Neural crest cell (in vitro differentiated cells): ENCODE measurements at regions not wholly inside any gene's neighbourhood (a gene's known extent, or its start where the extent isn't known, plus 50 kb on each side); places are given as distances from the start of the nearest gene placed in this dataset.
"Not testable (repeated sequence)": the region's sequence is repeated elsewhere in the genome, so short reads cannot be mapped to it uniquely, and the experiment has no call there.

ENCODE experiments used
- DNase-seq: peaks from one replicate; pipeline ENCODE4 v3.0.0; 2021; ENCODE audit warnings: low read depth, mixed read lengths, low spot score
- H3K27ac Mint-ChIP-seq: one replicate; pipeline ENCODE4 v1.8.0; 2021; ENCODE audit warnings: mild to moderate bottlenecking, mixed read lengths; ENCODE audit not compliant: unreplicated experiment
- H3K27me3 Mint-ChIP-seq: 2 replicates; pipeline ENCODE4 v1.8.0; 2021; ENCODE audit warnings: low read depth, mild to moderate bottlenecking, mixed read lengths
- H3K36me3 Mint-ChIP-seq: 2 replicates; pipeline ENCODE4 v1.8.0; 2021; ENCODE audit warnings: low read depth, mild to moderate bottlenecking, mixed read lengths
- H3K4me1 Mint-ChIP-seq: 2 replicates; pipeline ENCODE4 v1.8.0; 2021; ENCODE audit warnings: mixed read lengths
- H3K4me3 Mint-ChIP-seq: one replicate; pipeline ENCODE4 v1.8.0; 2021; ENCODE audit warnings: mild to moderate bottlenecking, mixed read lengths
- H3K9me3 Mint-ChIP-seq: 2 replicates; pipeline ENCODE4 v1.8.0; 2021; ENCODE audit warnings: mixed read lengths
- CTCF ChIP-seq: fragments of 200-600 bp; sonication (generic); conservative IDR thresholded peaks from 2 replicates; pipeline ENCODE4 v1.5.0; 2021; ENCODE audit warnings: antibody characterized with exemption, mild to moderate bottlenecking

GRCh38 chr6:106745824-106746582 is 116.6 kb downstream of the QRSL1 start:
- Mint-ChIP-seq H3K4me1 (peaks cover 9% of the 10 kb centered on the region), H3K4me3 (no peak overlapping the region), H3K27ac (no peak overlapping the region), H3K9me3 (peaks cover 12% of the 10 kb centered on the region), H3K36me3 (no peaks in the 10 kb centered on the region), H3K27me3 (no peaks in the 10 kb centered on the region)
- DNase-seq: no peak
- no peak for TF ChIP-seq CTCF

- H3K36me3 Mint-ChIP-seq: no peaks in the 10 kb centered on the region
- no peak for TF ChIP-seq CTCF
- H3K27me3 Mint-ChIP-seq: no peaks in the 10 kb centered on the region
- H3K9me3 Mint-ChIP-seq: peaks cover 12% of the 10 kb centered on the region
- DNase-seq: no peak
- H3K4me1 Mint-ChIP-seq: peaks cover 9% of the 10 kb centered on the region
- no peak overlapping the region for H3K27ac Mint-ChIP-seq
- H3K4me3 Mint-ChIP-seq: no peak overlapping the region
These were observed 115.9 kb downstream of the QRSL1 start for GRCh38 chr6:106745197-106745770.

GRCh38 chr6:106744781-106745180 is 115.4 kb downstream of the QRSL1 start:
- peaks cover 12% of the 10 kb centered on the region for H3K9me3 Mint-ChIP-seq
- H3K36me3 Mint-ChIP-seq: no peaks in the 10 kb centered on the region
- H3K27me3 Mint-ChIP-seq: no peaks in the 10 kb centered on the region
- H3K27ac Mint-ChIP-seq: no peak overlapping the region
- H3K4me3 Mint-ChIP-seq: no peak overlapping the region
- TF ChIP-seq CTCF: no peak
- peaks cover 9% of the 10 kb centered on the region for H3K4me1 Mint-ChIP-seq
- no peak for DNase-seq

GRCh38 chr6:106744029-106744428 is 114.7 kb downstream of the QRSL1 start:
- H3K36me3 Mint-ChIP-seq, H3K27me3 Mint-ChIP-seq, H3K4me3 Mint-ChIP-seq, DNase-seq, H3K4me1 Mint-ChIP-seq, H3K27ac Mint-ChIP-seq: not testable (repeated sequence)
- H3K9me3 Mint-ChIP-seq: peaks cover 12% of the 10 kb centered on the region

GRCh38 chr6:106743612-106744011 is 114.2 kb downstream of the QRSL1 start:
- Mint-ChIP-seq H3K27ac (no peak overlapping the region), H3K9me3 (peaks cover 12% of the 10 kb centered on the region), H3K27me3 (no peaks in the 10 kb centered on the region), H3K36me3 (no peaks in the 10 kb centered on the region), H3K4me3 (no peak overlapping the region), H3K4me1 (peaks cover 4% of the 10 kb centered on the region)
- no peak for DNase-seq
- no peak for TF ChIP-seq CTCF

GRCh38 chr6:106740287-106740686 is 110.9 kb downstream of the QRSL1 start:
- H3K36me3 Mint-ChIP-seq: no peaks in the 10 kb centered on the region
- no peak overlapping the region for H3K27ac Mint-ChIP-seq
- H3K9me3 Mint-ChIP-seq: peaks cover 12% of the 10 kb centered on the region

More at GRCh38 chr6:106740287-106740686, 110.9 kb downstream of the QRSL1 start:
- no peak for DNase-seq
- Mint-ChIP-seq H3K4me1 (no peaks in the 10 kb centered on the region), H3K4me3 (no peak overlapping the region), H3K27me3 (peaks cover 7% of the 10 kb centered on the region)
- TF ChIP-seq CTCF: no peak
